ENCODE measurements at regions not wholly inside any gene's neighbourhood (a gene's known extent, or its start where the extent isn't known, plus 50 kb on each side); places are given as distances from the start of the nearest gene placed in this dataset.

DNA sequence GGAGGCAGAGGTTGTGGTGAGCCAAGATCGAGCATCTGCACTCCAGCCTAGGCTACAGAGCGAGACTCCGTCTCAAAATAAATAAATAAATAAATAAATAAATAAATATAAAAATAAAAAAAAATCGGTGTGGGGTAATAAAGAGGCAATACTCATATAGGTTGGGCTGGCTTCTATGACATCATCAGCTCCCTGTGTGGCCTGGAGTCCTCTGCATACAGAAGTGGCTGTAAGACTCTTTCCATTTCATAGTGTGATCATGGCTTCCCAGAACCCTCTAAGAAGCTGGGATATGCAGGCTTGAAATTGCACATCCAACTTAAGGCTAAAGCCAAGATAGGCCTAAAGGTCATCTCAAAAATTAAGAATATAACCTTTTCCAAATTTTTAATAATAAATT, 101.6 kb downstream of the ZIC4 start:
- Histone ChIP-seq H3K14ac (ENCODE audit: low read length) (no peak overlapping the region), H2BK12ac (ENCODE audit: low read length) (no peak overlapping the region), H3K18ac (ENCODE audit: low read length) (no peak overlapping the region), H3K4me3 (ENCODE audit: low read depth, low read length) (no peak overlapping the region), H4K8ac (ENCODE audit: low read depth, low read length) (no peak overlapping the region), H3K79me1 (ENCODE audit: low read length) (no peaks in the 10 kb centered on the region), H2AK5ac (ENCODE audit: low read length) (no peak overlapping the region), H3K23ac (ENCODE audit: low read length) (no peak overlapping the region), H2BK120ac (ENCODE audit: insufficient read depth, low read length, poor library complexity) (no peak overlapping the region), H3K27me3 (ENCODE audit: insufficient read depth, low read length) (no peaks in the 10 kb centered on the region), H3K9ac (ENCODE audit: low read length) (no peak overlapping the region), H3K36me3 (ENCODE audit: control insufficient read depth in 1 of 2, insufficient read depth in 2 of 2, low read length in 2 of 2) (no peaks in the 10 kb centered on the region), H3K4me1 (ENCODE audit: control insufficient read depth in 1 of 2, insufficient read depth in 2 of 2, low read length in 2 of 2) (no peaks in the 10 kb centered on the region), H3K9me3 (ENCODE audit: insufficient read depth, low read depth, low read length) (no peaks in the 10 kb centered on the region), H2BK5ac (ENCODE audit: low read depth, low read length, poor library complexity) (no peak overlapping the region), H4K12ac (ENCODE audit: low read depth, low read length) (no peak overlapping the region), H3K4ac (ENCODE audit: low read depth, low read length) (no peak overlapping the region), H4K91ac (ENCODE audit: low read depth, low read length) (no peak overlapping the region), H3K27ac (ENCODE audit: low read depth, low read length) (no peak overlapping the region), H3K79me2 (ENCODE audit: control insufficient read depth, insufficient read depth, low read length, poor library complexity) (no peaks in the 10 kb centered on the region), H2AFZ (ENCODE audit: insufficient read depth, low read length, poor library complexity) (no peak overlapping the region), H3K4me2 (ENCODE audit: low read length) (no peak overlapping the region)
- WGBS (ENCODE audit: extremely low coverage, insufficient coverage, insufficient read length), result no CpG with 5 or more reads among the region's 4 CpGs
- no peak for DNase-seq

DNA sequence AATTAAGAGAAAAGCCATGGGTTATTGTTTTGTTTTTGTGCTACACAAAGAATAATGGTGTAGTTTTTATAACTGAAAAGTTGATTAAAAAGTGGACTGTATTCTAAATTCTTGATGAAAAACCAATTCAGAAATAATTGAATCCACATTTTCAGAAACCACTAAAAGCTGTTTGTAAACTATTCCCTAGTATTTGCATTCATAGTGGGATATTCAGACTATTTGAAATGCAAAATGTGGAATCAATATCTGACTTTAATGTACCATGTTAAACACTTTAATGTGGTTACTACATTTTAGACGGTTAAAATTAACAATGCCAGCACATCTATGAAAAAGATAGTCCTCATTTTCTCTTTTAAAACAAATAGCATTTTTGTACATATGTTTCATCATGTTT, 104.6 kb downstream of the ZIC4 start:
- no peak overlapping the region for H2AK5ac ChIP-seq (ENCODE audit: low read length)
- no peak overlapping the region for H3K9ac ChIP-seq (ENCODE audit: low read length)
- H2AFZ ChIP-seq (ENCODE audit: insufficient read depth, low read length, poor library complexity), result no peak overlapping the region
- no peak overlapping the region for H3K4me2 ChIP-seq (ENCODE audit: low read length)
- no peak overlapping the region for H3K4me3 ChIP-seq (ENCODE audit: low read depth, low read length)
- H3K14ac ChIP-seq (ENCODE audit: low read length), result no peak overlapping the region
- H3K18ac ChIP-seq (ENCODE audit: low read length), result no peak overlapping the region
- H2BK120ac ChIP-seq (ENCODE audit: insufficient read depth, low read length, poor library complexity), result no peak overlapping the region
- no peak overlapping the region for H4K12ac ChIP-seq (ENCODE audit: low read depth, low read length)
- H3K79me1 ChIP-seq (ENCODE audit: low read length), result no peaks in the 10 kb centered on the region
- H3K4ac ChIP-seq (ENCODE audit: low read depth, low read length), result no peak overlapping the region
- no peak overlapping the region for H3K27ac ChIP-seq (ENCODE audit: low read depth, low read length)
- H2BK5ac ChIP-seq (ENCODE audit: low read depth, low read length, poor library complexity), result no peak overlapping the region
- no peaks in the 10 kb centered on the region for H3K36me3 ChIP-seq (ENCODE audit: control insufficient read depth in 1 of 2, insufficient read depth in 2 of 2, low read length in 2 of 2)
- no CpG with 5 or more reads among the region's 1 CpG for WGBS (ENCODE audit: extremely low coverage, insufficient coverage, insufficient read length)
- no peak overlapping the region for H3K23ac ChIP-seq (ENCODE audit: low read length)
- no peaks in the 10 kb centered on the region for H3K79me2 ChIP-seq (ENCODE audit: control insufficient read depth, insufficient read depth, low read length, poor library complexity)
- no peaks in the 10 kb centered on the region for H3K27me3 ChIP-seq (ENCODE audit: insufficient read depth, low read length)
- no peak overlapping the region for H4K8ac ChIP-seq (ENCODE audit: low read depth, low read length)
- DNase-seq, result no peak
- no peaks in the 10 kb centered on the region for H3K9me3 ChIP-seq (ENCODE audit: insufficient read depth, low read depth, low read length)
- H4K91ac ChIP-seq (ENCODE audit: low read depth, low read length), result no peak overlapping the region
- no peak overlapping the region for H2BK12ac ChIP-seq (ENCODE audit: low read length)
- H3K4me1 ChIP-seq (ENCODE audit: control insufficient read depth in 1 of 2, insufficient read depth in 2 of 2, low read length in 2 of 2), result peaks cover 0 to 2% of the 10 kb centered on the region in 2 experiments

DNA sequence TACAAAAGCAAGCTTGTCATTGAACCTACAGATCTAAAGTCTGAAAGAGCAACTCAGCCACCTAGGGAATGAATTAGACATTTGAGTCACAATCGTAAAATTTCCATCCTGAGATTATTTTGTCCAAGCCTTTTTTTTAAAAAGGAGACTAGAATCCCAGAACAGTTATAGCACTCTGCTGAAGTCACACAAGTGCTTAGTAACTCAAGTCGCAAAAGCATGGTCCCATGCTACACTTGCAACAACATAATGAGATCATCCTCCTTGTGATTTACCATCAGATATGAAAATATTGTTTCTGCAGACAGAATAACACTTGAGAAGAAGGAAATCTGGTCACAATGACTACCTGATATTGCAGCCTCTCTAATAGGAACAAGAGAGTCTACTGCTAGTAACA, 106.7 kb downstream of the ZIC4 start:
- Histone ChIP-seq H3K9me3 (ENCODE audit: insufficient read depth, low read depth, low read length) (no peaks in the 10 kb centered on the region), H3K27me3 (ENCODE audit: insufficient read depth, low read length) (no peaks in the 10 kb centered on the region), H3K23ac (ENCODE audit: low read length) (no peak overlapping the region), H2AK5ac (ENCODE audit: low read length) (no peak overlapping the region), H3K4me2 (ENCODE audit: low read length) (no peak overlapping the region), H3K36me3 (ENCODE audit: control insufficient read depth in 1 of 2, insufficient read depth in 2 of 2, low read length in 2 of 2) (no peaks in the 10 kb centered on the region), H3K4me3 (ENCODE audit: low read depth, low read length) (no peak overlapping the region), H3K27ac (ENCODE audit: low read depth, low read length) (no peak overlapping the region), H3K79me1 (ENCODE audit: low read length) (no peaks in the 10 kb centered on the region), H3K4ac (ENCODE audit: low read depth, low read length) (no peak overlapping the region), H3K79me2 (ENCODE audit: control insufficient read depth, insufficient read depth, low read length, poor library complexity) (no peaks in the 10 kb centered on the region), H4K12ac (ENCODE audit: low read depth, low read length) (no peak overlapping the region), H4K91ac (ENCODE audit: low read depth, low read length) (no peak overlapping the region), H3K4me1 (ENCODE audit: control insufficient read depth in 1 of 2, insufficient read depth in 2 of 2, low read length in 2 of 2) (peaks cover 0 to 2% of the 10 kb centered on the region in 2 experiments), H2AFZ (ENCODE audit: insufficient read depth, low read length, poor library complexity) (no peak overlapping the region), H2BK12ac (ENCODE audit: low read length) (no peak overlapping the region), H2BK5ac (ENCODE audit: low read depth, low read length, poor library complexity) (no peak overlapping the region), H3K14ac (ENCODE audit: low read length) (no peak overlapping the region), H3K18ac (ENCODE audit: low read length) (no peak overlapping the region), H4K8ac (ENCODE audit: low read depth, low read length) (no peak overlapping the region), H3K9ac (ENCODE audit: low read length) (no peak overlapping the region), H2BK120ac (ENCODE audit: insufficient read depth, low read length, poor library complexity) (no peak overlapping the region)
- no peak for DNase-seq
- no CpG with 5 or more reads among the region's 2 CpGs for WGBS (ENCODE audit: extremely low coverage, insufficient coverage, insufficient read length)

DNA sequence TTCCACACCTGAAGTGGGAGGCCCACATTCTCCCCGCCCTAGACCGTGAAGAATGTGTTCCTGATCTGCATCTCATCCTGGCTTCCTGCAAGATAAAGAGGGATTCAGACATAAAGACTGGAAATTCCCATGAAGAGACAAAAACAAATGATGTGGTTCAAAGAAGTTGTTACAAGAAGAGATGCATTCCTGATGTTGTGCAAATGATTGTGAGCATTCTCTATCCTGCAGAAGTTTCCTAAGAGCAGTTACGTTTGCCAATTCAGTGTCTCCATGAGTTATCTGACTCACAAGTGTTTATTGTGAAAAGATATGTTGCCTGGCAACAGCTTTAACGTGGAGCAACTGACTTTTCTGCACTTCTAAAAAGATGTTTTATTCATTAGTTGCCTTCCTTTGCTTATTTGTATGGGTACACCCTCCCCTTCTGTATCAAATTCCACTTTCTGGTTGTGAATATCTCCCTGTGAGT, 107.8 kb downstream of the ZIC4 start:
- Histone ChIP-seq H3K4me1 (ENCODE audit: control insufficient read depth in 1 of 2, insufficient read depth in 2 of 2, low read length in 2 of 2) (peaks cover 0 to 2% of the 10 kb centered on the region in 2 experiments), H3K27ac (ENCODE audit: low read depth, low read length) (no peak overlapping the region), H3K18ac (ENCODE audit: low read length) (no peak overlapping the region), H3K4me3 (ENCODE audit: low read depth, low read length) (no peak overlapping the region), H3K14ac (ENCODE audit: low read length) (no peak overlapping the region), H3K4me2 (ENCODE audit: low read length) (no peak overlapping the region), H2AFZ (ENCODE audit: insufficient read depth, low read length, poor library complexity) (no peak overlapping the region), H2BK120ac (ENCODE audit: insufficient read depth, low read length, poor library complexity) (no peak overlapping the region), H2AK5ac (ENCODE audit: low read length) (no peak overlapping the region), H3K79me1 (ENCODE audit: low read length) (no peaks in the 10 kb centered on the region), H3K23ac (ENCODE audit: low read length) (no peak overlapping the region), H2BK5ac (ENCODE audit: low read depth, low read length, poor library complexity) (no peak overlapping the region), H3K9me3 (ENCODE audit: insufficient read depth, low read depth, low read length) (no peaks in the 10 kb centered on the region), H3K79me2 (ENCODE audit: control insufficient read depth, insufficient read depth, low read length, poor library complexity) (no peaks in the 10 kb centered on the region), H3K36me3 (ENCODE audit: control insufficient read depth in 1 of 2, insufficient read depth in 2 of 2, low read length in 2 of 2) (no peaks in the 10 kb centered on the region), H4K12ac (ENCODE audit: low read depth, low read length) (no peak overlapping the region), H3K4ac (ENCODE audit: low read depth, low read length) (no peak overlapping the region), H4K91ac (ENCODE audit: low read depth, low read length) (no peak overlapping the region), H3K9ac (ENCODE audit: low read length) (no peak overlapping the region), H4K8ac (ENCODE audit: low read depth, low read length) (no peak overlapping the region), H2BK12ac (ENCODE audit: low read length) (no peak overlapping the region), H3K27me3 (ENCODE audit: insufficient read depth, low read length) (no peaks in the 10 kb centered on the region)
- WGBS (ENCODE audit: extremely low coverage, insufficient coverage, insufficient read length), result no CpG with 5 or more reads among the region's 4 CpGs
- peak; percentile 84 to 98 for DNase-seq
